Frontal cortex (tissue), 3 donors: ENCODE measurements at regions not wholly inside any gene's neighbourhood (a gene's known extent, or its start where the extent isn't known, plus 50 kb on each side); places are given as distances from the start of the nearest gene placed in this dataset.

Experiments
- DNase-seq, 2 donors: peaks; one replicate each; pipeline ENCODE4 v3.0.0; 2012; ENCODE audit warnings: low spot score in 2 of 2
- FAIRE-seq: peaks from 2 replicates; lab custom pipeline; 2012; peaks lifted over from hg19 to GRCh38; lab: Jason Lieb, UNC
- donor health status: control.
- donor health status: control.
- donor health status: control.

DNA sequence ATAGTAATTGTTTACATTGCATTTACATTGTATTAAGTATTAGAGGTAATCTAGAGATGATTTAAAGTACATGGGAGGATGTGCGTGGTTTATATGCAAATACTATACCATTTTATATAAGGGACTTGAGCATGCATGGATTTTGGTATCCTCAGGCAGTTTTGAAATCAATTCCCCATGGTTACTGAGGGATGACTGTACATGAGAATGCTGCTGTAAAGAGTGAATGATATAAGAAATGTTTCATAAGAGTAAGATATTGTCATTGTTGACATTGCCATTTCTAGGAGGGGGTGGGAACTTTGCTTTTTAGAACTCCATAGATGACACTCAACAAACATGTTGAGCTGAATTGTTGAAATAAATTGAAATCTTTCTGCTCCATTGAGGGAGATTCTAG, 185.0 kb downstream of the SEMA6A start:
- no peak for DNase-seq
- no peak for FAIRE-seq

DNA sequence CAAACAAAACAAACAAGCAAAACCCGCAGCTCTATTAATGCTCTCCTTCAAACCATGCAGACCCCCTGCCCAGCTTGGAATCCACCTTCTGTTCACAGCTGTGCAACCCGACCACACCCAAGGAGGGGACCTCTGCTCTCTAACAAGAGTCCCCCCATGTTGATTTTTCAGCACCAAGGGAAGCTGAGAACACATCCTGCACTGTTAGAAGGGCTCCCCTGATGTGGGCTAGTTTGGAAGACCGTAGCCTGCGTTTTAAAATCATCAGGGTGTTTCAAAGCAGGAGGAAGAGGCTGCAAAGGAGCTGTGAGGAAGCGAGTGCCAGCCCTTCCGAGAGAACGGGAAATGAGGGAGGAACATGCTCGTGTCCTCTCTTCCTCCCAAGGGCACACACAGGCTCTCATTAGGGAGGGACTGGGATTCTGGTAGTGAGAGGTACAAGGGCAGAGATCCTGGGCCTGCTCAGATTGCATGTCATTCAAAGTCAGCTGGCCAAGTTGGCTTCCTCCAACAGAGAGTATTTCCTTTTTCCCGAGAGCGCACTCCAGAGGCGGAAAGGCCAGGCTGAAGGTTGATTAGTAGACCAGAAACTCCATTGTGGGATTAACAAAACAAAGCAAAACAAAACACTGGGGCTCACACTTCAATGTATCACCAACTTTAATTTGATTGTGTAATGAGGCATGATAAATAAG, 185.9 kb downstream of the SEMA6A start:
- FAIRE-seq (no peak), DNase-seq (no peak)

DNA sequence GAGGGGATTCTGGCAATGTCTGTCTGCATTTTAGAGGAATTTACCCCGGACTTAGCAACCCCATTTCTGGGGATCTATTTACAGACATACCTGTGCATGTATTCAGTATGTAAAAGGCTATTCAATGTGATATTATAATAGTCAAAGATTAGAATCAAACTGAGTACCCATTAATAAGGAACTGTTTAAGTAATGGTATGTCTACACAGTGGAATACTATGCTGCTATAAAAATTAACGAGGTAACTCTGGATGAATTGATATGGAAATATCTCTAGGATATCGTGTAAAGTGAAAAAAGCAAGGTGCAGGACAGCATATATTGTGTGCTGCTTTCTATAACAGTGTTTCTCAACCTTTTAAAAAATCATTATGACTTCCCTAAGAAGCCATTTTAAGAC, 186.9 kb downstream of the SEMA6A start:
- no peak for DNase-seq
- FAIRE-seq = no peak

DNA sequence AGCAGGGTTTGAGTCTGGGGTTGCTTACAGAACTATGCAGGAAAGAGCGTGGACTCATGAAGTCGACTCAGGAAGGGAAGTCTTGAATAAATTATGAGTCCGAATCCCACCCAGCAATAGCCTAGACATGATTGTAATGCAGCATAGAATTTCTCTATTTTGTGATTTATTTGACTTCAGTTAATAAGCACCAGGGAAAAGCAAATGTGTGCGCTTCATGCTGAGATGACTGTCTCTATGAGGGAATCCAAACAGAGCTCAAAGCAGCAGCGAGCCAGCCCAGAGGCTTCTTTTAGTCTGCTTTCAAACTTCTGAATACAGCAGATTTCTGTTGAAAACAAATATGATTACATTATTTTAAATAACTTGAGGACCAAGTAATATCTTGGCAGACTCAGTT, 188.0 kb downstream of the SEMA6A start:
- FAIRE-seq = no peak
- DNase-seq = no peak

- FAIRE-seq (no peak), DNase-seq (no peak)
Measured at GRCh38 chr5:116382874-116383266, 191.8 kb downstream of the SEMA6A start.

DNA sequence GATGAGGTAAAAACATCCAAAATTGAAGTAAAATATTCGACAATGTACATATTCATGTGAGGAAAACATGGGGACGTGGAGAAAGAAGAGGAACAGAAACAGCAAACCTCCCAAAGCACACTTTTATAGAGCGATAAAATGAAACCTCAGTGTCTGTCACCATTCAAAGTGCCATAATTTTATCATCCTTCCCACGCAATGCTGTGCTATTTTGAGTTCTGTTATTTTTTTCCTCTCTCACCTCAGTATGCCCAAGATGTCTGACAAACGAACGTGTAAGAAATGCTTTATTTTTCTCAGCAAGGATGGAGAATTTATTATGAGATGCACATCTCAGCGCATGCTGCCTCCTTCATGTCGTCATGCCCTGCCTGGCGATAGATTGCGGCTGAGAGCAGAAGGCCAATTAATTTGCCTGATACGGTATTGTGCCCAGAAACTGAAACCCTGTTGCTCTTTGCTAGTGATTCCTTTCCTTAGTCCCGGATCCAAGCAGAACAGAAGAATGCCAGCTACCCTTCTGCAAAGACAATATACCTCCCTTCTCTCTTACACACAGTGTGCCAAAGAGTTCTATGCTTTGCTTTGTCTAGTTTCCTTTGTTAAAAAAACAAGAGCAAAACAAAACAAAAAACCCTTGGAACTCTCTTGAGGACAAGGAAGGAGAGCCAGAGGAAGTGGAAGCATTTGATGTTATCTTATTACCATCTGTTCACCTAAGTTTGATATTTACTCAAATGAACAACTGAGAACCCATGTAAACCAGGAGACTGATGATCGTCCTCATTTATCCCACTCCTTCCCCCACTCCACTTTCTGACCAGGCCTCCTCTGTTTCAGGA, 192.4 kb downstream of the SEMA6A start:
- DNase-seq (no peak), FAIRE-seq (no peak)

GRCh38 chr5:116381201-116381600, 193.4 kb downstream of the SEMA6A start:
- no peak for FAIRE-seq
- DNase-seq = no peak

- no peak for FAIRE-seq
Measured at GRCh38 chr5:116380621-116381020, 194.0 kb downstream of the SEMA6A start.

GRCh38 chr5:116379306-116379705, 195.3 kb downstream of the SEMA6A start:
- no peak for DNase-seq
- FAIRE-seq = no peak

More at GRCh38 chr5:116380621-116381020, 194.0 kb downstream of the SEMA6A start:
- no peak for DNase-seq

DNA sequence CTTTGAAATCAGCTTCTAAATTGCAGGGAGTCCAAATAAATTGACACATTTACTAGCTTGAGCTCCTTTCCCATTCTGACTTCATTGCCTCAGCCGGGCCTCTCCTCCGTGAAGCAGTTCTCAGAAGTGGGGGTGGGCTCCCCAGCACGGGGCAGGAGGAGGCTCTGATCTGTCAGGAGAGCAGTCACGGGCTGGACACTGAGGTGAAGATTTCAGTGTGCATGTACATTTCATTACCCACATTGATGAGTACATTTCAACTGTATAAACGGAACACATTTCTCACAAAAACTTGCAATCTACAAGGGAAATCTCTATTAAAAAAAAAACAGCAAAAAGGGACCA, 195.9 kb downstream of the SEMA6A start:
- FAIRE-seq (no peak), DNase-seq (no peak)

DNA sequence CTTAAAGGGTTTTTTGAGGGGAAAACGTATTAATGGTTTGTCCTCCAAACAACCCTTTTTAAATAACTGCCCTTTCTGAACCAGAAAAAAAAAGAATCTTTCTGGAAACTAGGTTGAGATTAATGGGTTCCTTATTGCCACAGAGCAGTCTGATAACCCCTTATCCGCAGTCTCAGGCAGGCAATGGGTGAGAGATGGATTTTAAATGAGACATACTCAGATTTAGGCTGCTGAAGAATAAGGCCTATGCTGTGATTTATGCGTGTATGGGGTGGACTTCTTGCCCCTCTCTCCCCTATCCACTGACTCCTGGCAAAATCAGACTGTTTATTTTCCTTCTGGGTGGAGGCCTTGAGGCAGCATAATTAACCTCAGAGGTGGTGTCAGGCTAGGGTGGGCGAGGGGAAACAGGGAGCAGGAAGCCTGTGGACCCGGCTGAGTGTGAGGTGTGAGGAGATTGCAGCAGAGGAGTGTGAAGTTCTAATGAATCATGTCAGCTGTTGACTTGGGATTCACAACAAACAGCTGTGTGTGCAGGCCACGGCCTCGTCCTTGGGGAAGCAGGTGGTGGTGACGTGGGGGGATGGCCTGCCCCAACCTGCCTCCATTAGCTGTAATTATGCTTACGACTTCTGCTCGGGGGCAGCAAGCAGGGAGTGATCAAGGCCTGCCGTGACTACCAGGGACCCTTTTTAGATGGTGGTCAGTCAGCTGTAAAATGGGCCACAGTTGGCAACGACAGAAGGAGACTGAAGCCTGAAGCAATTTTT, 196.4 kb downstream of the SEMA6A start:
- no peak for DNase-seq
- FAIRE-seq = no peak

GRCh38 chr5:116377276-116378006, 197.2 kb downstream of the SEMA6A start:
- no peak for DNase-seq
- no peak for FAIRE-seq

GRCh38 chr5:116375926-116376325, 198.7 kb downstream of the SEMA6A start:
- no peak for FAIRE-seq
- no peak for DNase-seq

- no peak for FAIRE-seq
- no peak for DNase-seq
Measured at GRCh38 chr5:116374434-116374852, 200.2 kb downstream of the SEMA6A start.

DNA sequence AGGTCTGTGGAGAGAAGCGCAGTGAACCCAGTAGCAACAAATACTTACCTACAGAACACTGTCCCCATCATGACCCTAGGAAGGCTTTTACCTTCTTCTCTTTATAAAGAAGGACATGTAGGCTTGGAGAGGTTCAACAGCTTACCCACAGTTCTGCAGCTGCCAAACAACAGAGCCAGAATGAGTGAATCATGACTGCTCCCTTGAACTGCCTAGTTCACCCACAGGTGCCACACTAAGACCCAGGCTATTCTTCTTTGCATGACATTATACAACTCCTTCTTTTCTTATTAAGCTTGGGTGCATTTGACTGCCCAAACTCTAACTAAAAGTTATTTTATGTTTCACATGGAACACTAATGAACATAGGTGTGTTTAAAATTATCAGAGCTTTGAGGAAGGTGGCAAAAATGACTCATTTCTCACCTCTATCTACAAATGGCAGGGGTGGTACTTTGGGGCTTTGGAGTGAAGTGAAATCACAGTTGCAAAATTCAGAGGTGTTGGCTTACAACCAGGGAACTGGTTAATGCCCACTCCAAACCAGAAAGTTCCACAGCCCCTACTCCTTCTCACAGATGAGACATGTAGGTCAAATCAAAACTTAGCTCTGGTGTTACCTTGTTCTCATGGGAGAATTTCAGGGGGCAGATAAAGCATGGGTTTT, 201.6 kb downstream of the SEMA6A start:
- DNase-seq = no peak
- FAIRE-seq = no peak

- no peak for FAIRE-seq
- no peak for DNase-seq
Measured at GRCh38 chr5:116371935-116372334, 202.7 kb downstream of the SEMA6A start.

DNA sequence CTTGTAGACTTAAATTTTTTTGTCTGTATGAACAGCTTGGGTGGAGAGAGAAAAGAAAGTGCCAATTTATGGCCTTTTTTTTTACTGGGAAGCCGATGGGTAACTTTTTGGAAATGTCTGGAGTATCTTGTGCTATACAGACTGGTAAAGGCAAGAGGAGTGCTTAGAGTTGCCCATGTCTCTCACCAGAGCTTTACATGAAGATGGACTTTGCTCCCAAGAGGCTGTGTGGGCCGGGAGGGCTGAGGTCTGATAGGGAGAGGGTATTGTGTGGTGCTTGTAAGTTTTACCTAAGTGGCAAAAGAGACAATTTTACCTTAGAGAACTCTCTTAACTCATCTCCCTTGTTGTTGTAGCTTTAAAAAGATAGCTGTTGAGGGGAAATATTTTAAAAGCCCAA, 203.2 kb downstream of the SEMA6A start:
- FAIRE-seq = no peak
- no peak for DNase-seq

DNA sequence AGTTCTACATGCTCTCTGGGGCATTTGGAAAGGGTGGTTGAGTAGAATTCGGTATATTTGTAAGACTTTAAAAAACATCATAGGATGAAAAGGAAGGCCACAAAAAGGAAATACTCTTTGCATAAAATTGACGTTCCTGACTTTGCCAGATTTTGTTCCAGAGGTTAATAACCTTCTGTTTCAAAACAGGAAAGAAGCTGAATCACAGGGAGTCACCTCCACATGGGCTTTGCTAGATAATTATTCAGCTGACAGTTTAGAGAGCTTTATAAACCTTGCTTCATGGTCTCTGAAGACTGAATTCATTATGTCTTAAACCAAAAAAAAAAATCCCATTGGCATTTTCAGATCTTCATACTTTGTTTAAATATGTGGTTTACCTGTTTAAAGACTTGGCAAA, 203.7 kb downstream of the SEMA6A start:
- FAIRE-seq (no peak), DNase-seq (no peak)

DNA sequence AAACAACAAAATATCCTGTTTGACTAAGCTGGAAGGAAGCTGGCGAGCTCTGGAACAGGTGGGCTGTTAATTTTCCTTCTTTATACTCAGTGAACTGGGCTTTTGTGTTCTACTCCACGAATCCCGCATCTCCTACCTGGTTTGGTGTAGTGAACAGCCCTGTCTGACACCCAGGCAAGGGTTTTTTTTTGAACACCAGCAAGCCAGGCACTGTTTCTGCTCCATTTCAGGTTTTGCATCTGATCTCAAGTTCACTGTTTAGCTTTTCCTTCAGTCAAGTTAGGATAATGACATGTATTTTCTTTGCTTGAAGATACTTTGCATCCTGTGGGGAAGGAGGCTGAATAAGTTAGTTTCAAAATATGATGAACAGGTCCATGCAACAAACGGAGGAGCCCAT, 204.5 kb downstream of the SEMA6A start:
- no peak for FAIRE-seq
- DNase-seq = no peak
